CD4-positive, alpha-beta T cell (primary cell): ENCODE measurements at regions not wholly inside any gene's neighbourhood (a gene's known extent, or its start where the extent isn't known, plus 50 kb on each side); places are given as distances from the start of the nearest gene placed in this dataset.

Experiments
- ATAC-seq: fragments of 200-7000 bp; cut with Tn5 transposase; one replicate; pipeline ENCODE4 v1.10.0; 2022; ENCODE audit warnings: mild to moderate bottlenecking; ENCODE audit not compliant: poor library complexity
- CTCF ChIA-PET: fragments of 350-600 bp; sonication (Branson Sonifier 250); formaldehyde crosslinking; loops from one replicate; lab custom pipeline; 2021; ENCODE audit warnings: antibody characterized with exemption, inconsistent platforms; lab: Charles Lee
- POLR2A ChIA-PET: fragments of 350-600 bp; sonication (Branson Sonifier 250); formaldehyde crosslinking; loops from one replicate; lab custom pipeline; 2021; ENCODE audit warnings: antibody characterized with exemption, inconsistent platforms; lab: Charles Lee
- DNase-seq, 14 experiments: peaks; one replicate each; pipeline ENCODE4 v3.0.0-alpha.2; 2013 to 2020; ENCODE audit warnings: mixed read lengths in 2 of 14
- H3K27ac ChIP-seq, 2 donors: one replicate each; pipeline versions ENCODE4 v1.5.1 to v1.7.0; 2013; ENCODE audit warnings: low read length in 2 of 2, low read depth in 1 of 2, mild to moderate bottlenecking in 1 of 2
- H3K27me3 ChIP-seq, 2 experiments: 1 replicate in 1 of 2; 2 replicates in 1 of 2; pipeline versions ENCODE4 v1.6.1 to v1.7.0; 2013; ENCODE audit warnings: low read length in 2 of 2, control low read depth in 1 of 2, mild to moderate bottlenecking in 1 of 2, moderate library complexity in 1 of 2; ENCODE audit not compliant: insufficient read depth in 2 of 2, control insufficient read depth in 1 of 2
- H3K36me3 ChIP-seq: one replicate; pipeline ENCODE4 v1.6.1; 2013; ENCODE audit warnings: low read length, control low read depth; ENCODE audit not compliant: insufficient read depth
- H3K4me1 ChIP-seq: one replicate; pipeline ENCODE4 v1.6.1; 2013; ENCODE audit warnings: low read length, control low read depth; ENCODE audit not compliant: insufficient read depth
- H3K4me3 ChIP-seq: one replicate; pipeline ENCODE4 v1.5.1; 2013; ENCODE audit warnings: mild to moderate bottlenecking, low read length, moderate library complexity
- H3K9me3 ChIP-seq, 2 experiments: 1 replicate in 1 of 2; 2 replicates in 1 of 2; pipeline versions ENCODE4 v1.6.1 to v1.7.0; 2013; ENCODE audit warnings: low read length in 2 of 2, mild to moderate bottlenecking in 2 of 2, control low read depth in 1 of 2, moderate library complexity in 1 of 2; ENCODE audit not compliant: control insufficient read depth in 1 of 2, insufficient read depth in 1 of 2
- H3K27ac Mint-ChIP-seq: one replicate; pipeline ENCODE4 v1.8.0; 2020; ENCODE audit warnings: mixed read lengths
- H3K27me3 Mint-ChIP-seq: one replicate; pipeline ENCODE4 v1.8.0; 2021; ENCODE audit warnings: mixed read lengths
- H3K36me3 Mint-ChIP-seq: one replicate; pipeline ENCODE4 v1.8.0; 2021; ENCODE audit warnings: low read depth, mixed read lengths
- H3K4me1 Mint-ChIP-seq: one replicate; pipeline ENCODE4 v1.8.0; 2021; ENCODE audit warnings: low read depth, mixed read lengths
- H3K4me3 Mint-ChIP-seq: one replicate; pipeline ENCODE4 v1.8.0; 2020; ENCODE audit warnings: mild to moderate bottlenecking, mixed read lengths
- H3K9me3 Mint-ChIP-seq: one replicate; pipeline ENCODE4 v1.8.0; 2020; ENCODE audit warnings: mixed read lengths
- intact Hi-C, 2 experiments: fragments of 100-400 bp; cut with DNase I in 1 of 2; cut with micrococcal nuclease in 1 of 2; formaldehyde crosslinking; loops; one replicate each; pipeline versions ENCODE4 v1.15.1 to v1.9.0; 2023 to 2025; cut with DNase I, micrococcal nuclease
- TF ChIP-seq, protein P1 (sequence below): fragments of 200-600 bp; IDR thresholded peaks from one replicate; pipeline ENCODE4 v1.8.0; 2022; ENCODE audit warnings: antibody characterized with exemption, mild to moderate bottlenecking

DNA sequence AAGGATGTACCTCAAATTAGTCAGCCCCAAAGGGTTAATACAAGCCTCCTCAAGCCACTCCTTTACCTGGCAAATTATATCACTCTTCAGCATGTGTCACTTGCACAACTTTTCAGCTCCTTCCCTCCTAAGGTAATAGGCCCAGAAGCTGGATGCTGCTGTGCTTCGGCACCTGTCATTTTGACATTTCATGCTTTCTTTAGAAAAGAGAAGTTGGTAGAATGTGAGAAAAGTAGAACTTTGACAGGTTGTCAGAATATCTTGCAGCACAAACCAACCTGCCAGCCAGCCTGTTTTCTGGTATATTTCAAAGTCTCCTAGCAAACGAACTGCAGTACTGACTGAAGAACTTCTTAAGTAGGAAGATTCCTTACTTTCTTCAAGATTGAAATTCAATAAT lies 2136.9 kb downstream of the MAT2B start:
- Mint-ChIP-seq H3K4me3 (no peak overlapping the region), H3K4me1 (no peaks in the 10 kb centered on the region), H3K27ac (no peak overlapping the region), H3K27me3 (no peaks in the 10 kb centered on the region), H3K36me3 (no peaks in the 10 kb centered on the region), H3K9me3 (peaks cover 9% of the 10 kb centered on the region)
- Histone ChIP-seq H3K9me3 (no peaks in the 10 kb centered on the region), H3K4me1 (no peaks in the 10 kb centered on the region), H3K27me3 (no peaks in the 10 kb centered on the region), H3K4me3 (no peak overlapping the region), H3K36me3 (no peaks in the 10 kb centered on the region), H3K27ac (no peak overlapping the region)
- intact Hi-C loops, result no loop called here
- ChIA-PET POLR2A (no interaction called here), CTCF (interaction anchor here (0.9 kb wide), 1 partner anchor 15 kb away, joined by 3 read pairs; no protein-coding TSS in a partner anchor)
- no peak for DNase-seq
- ATAC-seq, result no peak
- TF ChIP-seq, protein P1, sequence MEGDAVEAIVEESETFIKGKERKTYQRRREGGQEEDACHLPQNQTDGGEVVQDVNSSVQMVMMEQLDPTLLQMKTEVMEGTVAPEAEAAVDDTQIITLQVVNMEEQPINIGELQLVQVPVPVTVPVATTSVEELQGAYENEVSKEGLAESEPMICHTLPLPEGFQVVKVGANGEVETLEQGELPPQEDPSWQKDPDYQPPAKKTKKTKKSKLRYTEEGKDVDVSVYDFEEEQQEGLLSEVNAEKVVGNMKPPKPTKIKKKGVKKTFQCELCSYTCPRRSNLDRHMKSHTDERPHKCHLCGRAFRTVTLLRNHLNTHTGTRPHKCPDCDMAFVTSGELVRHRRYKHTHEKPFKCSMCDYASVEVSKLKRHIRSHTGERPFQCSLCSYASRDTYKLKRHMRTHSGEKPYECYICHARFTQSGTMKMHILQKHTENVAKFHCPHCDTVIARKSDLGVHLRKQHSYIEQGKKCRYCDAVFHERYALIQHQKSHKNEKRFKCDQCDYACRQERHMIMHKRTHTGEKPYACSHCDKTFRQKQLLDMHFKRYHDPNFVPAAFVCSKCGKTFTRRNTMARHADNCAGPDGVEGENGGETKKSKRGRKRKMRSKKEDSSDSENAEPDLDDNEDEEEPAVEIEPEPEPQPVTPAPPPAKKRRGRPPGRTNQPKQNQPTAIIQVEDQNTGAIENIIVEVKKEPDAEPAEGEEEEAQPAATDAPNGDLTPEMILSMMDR, result no peak

DNA sequence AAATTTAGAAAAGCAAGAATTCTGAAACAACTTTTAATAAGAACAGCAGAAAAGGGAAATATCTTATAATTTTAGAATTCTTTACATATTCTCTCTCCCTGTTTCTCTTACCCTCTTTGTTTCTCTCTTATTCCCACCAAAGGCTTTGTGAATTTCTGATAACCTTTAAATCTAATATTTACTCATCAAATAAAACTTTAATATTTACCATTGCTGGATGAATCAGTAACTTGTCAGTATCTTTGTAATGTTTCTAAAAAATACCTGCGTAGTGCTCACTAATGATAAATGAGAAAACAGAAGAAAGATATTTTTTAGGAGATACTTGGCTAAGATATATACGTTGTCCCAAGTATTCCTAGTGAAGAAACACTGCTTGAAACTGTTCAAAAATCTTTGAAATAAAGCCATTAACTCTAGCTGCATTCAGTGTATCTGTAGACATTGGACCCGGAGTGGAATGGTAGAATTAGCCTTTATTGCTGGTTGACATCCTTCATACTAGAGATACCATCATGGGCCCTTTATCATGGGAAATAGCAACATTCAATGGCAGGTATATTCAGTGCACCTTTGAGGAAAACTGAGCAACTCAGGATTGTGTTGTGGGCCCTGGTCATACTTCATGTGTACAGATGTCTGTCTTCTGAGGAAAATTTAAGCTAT lies 2160.4 kb downstream of the MAT2B start:
- Histone ChIP-seq H3K36me3 (no peaks in the 10 kb centered on the region), H3K27me3 (no peaks in the 10 kb centered on the region), H3K4me3 (no peak overlapping the region), H3K4me1 (no peaks in the 10 kb centered on the region), H3K9me3 (peaks cover 0 to 4% of the 10 kb centered on the region in 2 experiments), H3K27ac (no peak overlapping the region)
- no peak for DNase-seq
- no peaks in the 10 kb centered on the region for H3K27me3 Mint-ChIP-seq
- H3K4me1 Mint-ChIP-seq, result no peaks in the 10 kb centered on the region
- intact Hi-C loops, result no loop called here
- no peaks in the 10 kb centered on the region for H3K36me3 Mint-ChIP-seq
- H3K27ac Mint-ChIP-seq, result no peak overlapping the region
- CTCF ChIA-PET, result no interaction called here
- TF ChIP-seq, protein P1, result no peak
- peaks cover 4% of the 10 kb centered on the region for H3K9me3 Mint-ChIP-seq
- no peak for ATAC-seq
- H3K4me3 Mint-ChIP-seq, result no peak overlapping the region
- POLR2A ChIA-PET, result no interaction called here

DNA sequence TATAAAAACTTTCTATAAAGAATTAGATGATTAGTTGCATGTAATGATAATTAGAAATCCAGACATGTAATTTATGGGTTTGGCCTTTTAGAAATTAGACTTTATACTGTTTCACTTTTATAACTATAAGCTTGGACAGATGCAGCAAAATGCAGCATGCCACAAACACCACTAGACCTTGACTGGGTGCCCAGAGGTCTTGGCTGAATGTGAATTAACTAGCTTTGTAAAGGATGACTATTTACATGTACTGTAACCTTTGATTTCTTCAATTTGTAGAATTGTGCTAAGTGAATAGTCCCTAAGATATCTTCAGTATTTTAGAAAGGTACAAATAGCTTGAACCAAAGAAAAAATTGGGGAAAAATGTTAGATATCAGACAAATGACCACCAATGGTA lies 2168.1 kb downstream of the MAT2B start:
- peaks cover 6% of the 10 kb centered on the region for H3K9me3 Mint-ChIP-seq
- CTCF ChIA-PET, result no interaction called here

More for the DNA sequence above, 2168.1 kb downstream of the MAT2B start:
- DNase-seq (no peak), ATAC-seq (no peak)
- H3K36me3 Mint-ChIP-seq, result no peaks in the 10 kb centered on the region
- H3K4me3 Mint-ChIP-seq, result no peak overlapping the region
- TF ChIP-seq, protein P1, result no peak
- POLR2A ChIA-PET, result no interaction called here
- no peaks in the 10 kb centered on the region for H3K27me3 Mint-ChIP-seq
- Histone ChIP-seq H3K4me1 (no peaks in the 10 kb centered on the region), H3K36me3 (no peaks in the 10 kb centered on the region), H3K4me3 (no peak overlapping the region), H3K9me3 (peaks cover 0 to 8% of the 10 kb centered on the region in 2 experiments), H3K27me3 (no peaks in the 10 kb centered on the region), H3K27ac (no peak overlapping the region)
- intact Hi-C loops, result no loop called here
- H3K4me1 Mint-ChIP-seq, result no peaks in the 10 kb centered on the region
- no peak overlapping the region for H3K27ac Mint-ChIP-seq
